ENCODE measurements at regions not wholly inside any gene's neighbourhood (a gene's known extent, or its start where the extent isn't known, plus 50 kb on each side); places are given as distances from the start of the nearest gene placed in this dataset.

GRCh38 chr1:187456446-187456845, 627.7 kb downstream of the PLA2G4A start:
- no peak for DNase-seq

- no peak for DNase-seq
These were observed 631.3 kb downstream of the PLA2G4A start for GRCh38 chr1:187460093-187460492.

- DNase-seq: no peak
These were observed 635.6 kb downstream of the PLA2G4A start for GRCh38 chr1:187464320-187464719.

GRCh38 chr1:187465441-187465840, 636.7 kb downstream of the PLA2G4A start:
- no peak for DNase-seq

- DNase-seq: no peak
These were observed 641.1 kb downstream of the PLA2G4A start for GRCh38 chr1:187469836-187470235.

GRCh38 chr1:187471555-187471954, 642.8 kb downstream of the PLA2G4A start:
- DNase-seq: no peak

GRCh38 chr1:187474336-187474735, 645.6 kb downstream of the PLA2G4A start:
- DNase-seq: no peak

- no peak for DNase-seq
These were observed 647.9 kb downstream of the PLA2G4A start for GRCh38 chr1:187476671-187477070.

GRCh38 chr1:187477103-187477502, 648.4 kb downstream of the PLA2G4A start:
- no peak for DNase-seq

- DNase-seq: no peak
These were observed 648.8 kb downstream of the PLA2G4A start for GRCh38 chr1:187477535-187477934.

GRCh38 chr1:187481581-187482148, 652.9 kb downstream of the PLA2G4A start:
- DNase-seq: no peak

GRCh38 chr1:187490266-187490665, 661.5 kb downstream of the PLA2G4A start:
- DNase-seq: no peak

GRCh38 chr1:187491082-187491720, 662.5 kb downstream of the PLA2G4A start:
- no peak for DNase-seq

GRCh38 chr1:187498028-187498427, 669.3 kb downstream of the PLA2G4A start:
- DNase-seq: no peak

GRCh38 chr1:187504779-187505178, 676.0 kb downstream of the PLA2G4A start:
- DNase-seq: no peak

GRCh38 chr1:187509091-187509490, 680.3 kb downstream of the PLA2G4A start:
- no peak for DNase-seq

GRCh38 chr1:187513190-187513589, 684.4 kb downstream of the PLA2G4A start:
- DNase-seq: no peak

- no peak for DNase-seq
These were observed 685.4 kb downstream of the PLA2G4A start for GRCh38 chr1:187514110-187514509.

GRCh38 chr1:187516874-187517273, 688.1 kb downstream of the PLA2G4A start:
- DNase-seq: no peak

- no peak for DNase-seq
These were observed 688.8 kb downstream of the PLA2G4A start for GRCh38 chr1:187517546-187517945.

- no peak for DNase-seq
These were observed 698.6 kb downstream of the PLA2G4A start for GRCh38 chr1:187527346-187527745.

GRCh38 chr1:187537936-187538335, 709.2 kb downstream of the PLA2G4A start:
- DNase-seq: no peak

- no peak for DNase-seq
These were observed 720.8 kb downstream of the PLA2G4A start for GRCh38 chr1:187549540-187549939.

GRCh38 chr1:187551061-187551460, 722.3 kb downstream of the PLA2G4A start:
- no peak for DNase-seq

GRCh38 chr1:187563191-187563590, 734.4 kb downstream of the PLA2G4A start:
- DNase-seq: no peak

Data from stimulated activated CD4-positive, alpha-beta T cell treated with anti-CD3 and anti-CD28 coated beads, Interleukin-15, amount 100 ng/mL, for 24 hours (primary cell).